HL-60 (cell line): ENCODE measurements at regions not wholly inside any gene's neighbourhood (a gene's known extent, or its start where the extent isn't known, plus 50 kb on each side); places are given as distances from the start of the nearest gene placed in this dataset.

Experiments
- CTCF ChIP-seq: IDR thresholded peaks from one replicate; pipeline ENCODE4 v1.5.1; 2011; ENCODE audit warnings: low read length, control low read depth, inconsistent platforms; ENCODE audit not compliant: insufficient read depth
- POLR2AphosphoS5 ChIP-seq: IDR thresholded peaks from 2 replicates; pipeline ENCODE4 v1.6.1; 2012; ENCODE audit warnings: low read depth
- SPI1 ChIP-seq: IDR thresholded peaks from 2 replicates; pipeline ENCODE4 v1.6.1; 2012; ENCODE audit warnings: low read depth, mild to moderate bottlenecking, borderline replicate concordance
- TF ChIP-seq, protein P1 (sequence below): IDR thresholded peaks from 2 replicates; pipeline ENCODE4 v1.6.1; 2012; ENCODE audit warnings: low read depth; ENCODE audit not compliant: insufficient replicate concordance

- no peak for TF ChIP-seq POLR2AphosphoS5
- no peak for TF ChIP-seq CTCF
- TF ChIP-seq SPI1, result no peak
- TF ChIP-seq, protein P1, sequence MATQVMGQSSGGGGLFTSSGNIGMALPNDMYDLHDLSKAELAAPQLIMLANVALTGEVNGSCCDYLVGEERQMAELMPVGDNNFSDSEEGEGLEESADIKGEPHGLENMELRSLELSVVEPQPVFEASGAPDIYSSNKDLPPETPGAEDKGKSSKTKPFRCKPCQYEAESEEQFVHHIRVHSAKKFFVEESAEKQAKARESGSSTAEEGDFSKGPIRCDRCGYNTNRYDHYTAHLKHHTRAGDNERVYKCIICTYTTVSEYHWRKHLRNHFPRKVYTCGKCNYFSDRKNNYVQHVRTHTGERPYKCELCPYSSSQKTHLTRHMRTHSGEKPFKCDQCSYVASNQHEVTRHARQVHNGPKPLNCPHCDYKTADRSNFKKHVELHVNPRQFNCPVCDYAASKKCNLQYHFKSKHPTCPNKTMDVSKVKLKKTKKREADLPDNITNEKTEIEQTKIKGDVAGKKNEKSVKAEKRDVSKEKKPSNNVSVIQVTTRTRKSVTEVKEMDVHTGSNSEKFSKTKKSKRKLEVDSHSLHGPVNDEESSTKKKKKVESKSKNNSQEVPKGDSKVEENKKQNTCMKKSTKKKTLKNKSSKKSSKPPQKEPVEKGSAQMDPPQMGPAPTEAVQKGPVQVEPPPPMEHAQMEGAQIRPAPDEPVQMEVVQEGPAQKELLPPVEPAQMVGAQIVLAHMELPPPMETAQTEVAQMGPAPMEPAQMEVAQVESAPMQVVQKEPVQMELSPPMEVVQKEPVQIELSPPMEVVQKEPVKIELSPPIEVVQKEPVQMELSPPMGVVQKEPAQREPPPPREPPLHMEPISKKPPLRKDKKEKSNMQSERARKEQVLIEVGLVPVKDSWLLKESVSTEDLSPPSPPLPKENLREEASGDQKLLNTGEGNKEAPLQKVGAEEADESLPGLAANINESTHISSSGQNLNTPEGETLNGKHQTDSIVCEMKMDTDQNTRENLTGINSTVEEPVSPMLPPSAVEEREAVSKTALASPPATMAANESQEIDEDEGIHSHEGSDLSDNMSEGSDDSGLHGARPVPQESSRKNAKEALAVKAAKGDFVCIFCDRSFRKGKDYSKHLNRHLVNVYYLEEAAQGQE, result no peak
Observed at GRCh38 chr1:189033169-189033568, 1444.5 kb downstream of the BRINP3 start.
